ENCODE measurements at regions not wholly inside any gene's neighbourhood (a gene's known extent, or its start where the extent isn't known, plus 50 kb on each side); places are given as distances from the start of the nearest gene placed in this dataset.

- Mint-ChIP-seq H3K27me3 (ENCODE audit: low read depth, unreplicated experiment) (no peaks in the 10 kb centered on the region), H3K27ac (ENCODE audit: unreplicated experiment) (no peak overlapping the region), H3K4me1 (ENCODE audit: low read depth, unreplicated experiment) (peaks cover 4% of the 10 kb centered on the region), H3K36me3 (ENCODE audit: low read depth, unreplicated experiment) (no peaks in the 10 kb centered on the region), H3K4me3 (ENCODE audit: unreplicated experiment) (no peak overlapping the region), H3K9me3 (ENCODE audit: unreplicated experiment) (peaks cover 4% of the 10 kb centered on the region)
- H3K9ac ChIP-seq (ENCODE audit: low read length) = no peak overlapping the region
- no peak overlapping the region for H2AFZ ChIP-seq (ENCODE audit: low read depth, low read length)
- no peaks in the 10 kb centered on the region for H3K9me3 ChIP-seq (ENCODE audit: insufficient read depth, low read depth, low read length)
- TF ChIP-seq EZH2 (IDR thresholded peaks at IDR 0.05; ENCODE audit: insufficient read depth, low read length) (no peak), CTCF (IDR thresholded peaks at IDR 0.05; ENCODE audit: insufficient read depth, low read depth, low read length) (no peak)
- H3K27me3 ChIP-seq (ENCODE audit: insufficient read depth, low read length) = no peaks in the 10 kb centered on the region
- no peaks in the 10 kb centered on the region for H3K79me2 ChIP-seq (ENCODE audit: insufficient read depth, low read length)
- no peak overlapping the region for H3K27ac ChIP-seq (ENCODE audit: low read depth, low read length)
- no peaks in the 10 kb centered on the region for H3K4me1 ChIP-seq (ENCODE audit: insufficient read depth, low read length)
- FAIRE-seq (no peak), DNase-seq (ENCODE audit: low read depth) (no peak)
- H3K4me2 ChIP-seq (ENCODE audit: low read length) = no peak overlapping the region
- H4K20me1 ChIP-seq (ENCODE audit: insufficient read depth, low read length) = no peaks in the 10 kb centered on the region
- no peaks in the 10 kb centered on the region for H3K36me3 ChIP-seq (ENCODE audit: insufficient read depth, low read length)
- no peak overlapping the region for H3K4me3 ChIP-seq (ENCODE audit: insufficient read depth, low read depth, low read length)
Observed at GRCh38 chr2:34242763-34243123, 643.6 kb upstream of the FAM98A start.

GRCh38 chr2:34241905-34242762, 643.0 kb upstream of the FAM98A start:
- Histone ChIP-seq H3K9ac (ENCODE audit: low read length) (no peak overlapping the region), H3K4me1 (ENCODE audit: insufficient read depth, low read length) (no peaks in the 10 kb centered on the region), H3K27ac (ENCODE audit: low read depth, low read length) (no peak overlapping the region), H3K4me2 (ENCODE audit: low read length) (no peak overlapping the region), H3K27me3 (ENCODE audit: insufficient read depth, low read length) (no peaks in the 10 kb centered on the region), H4K20me1 (ENCODE audit: insufficient read depth, low read length) (no peaks in the 10 kb centered on the region), H3K36me3 (ENCODE audit: insufficient read depth, low read length) (no peaks in the 10 kb centered on the region), H3K9me3 (ENCODE audit: insufficient read depth, low read depth, low read length) (no peaks in the 10 kb centered on the region), H3K79me2 (ENCODE audit: insufficient read depth, low read length) (no peaks in the 10 kb centered on the region), H3K4me3 (ENCODE audit: insufficient read depth, low read depth, low read length) (no peak overlapping the region), H2AFZ (ENCODE audit: low read depth, low read length) (no peak overlapping the region)
- H3K36me3 Mint-ChIP-seq (ENCODE audit: low read depth, unreplicated experiment) = no peaks in the 10 kb centered on the region
- no peak overlapping the region for H3K4me3 Mint-ChIP-seq (ENCODE audit: unreplicated experiment)
- peaks cover 4% of the 10 kb centered on the region for H3K9me3 Mint-ChIP-seq (ENCODE audit: unreplicated experiment)
- H3K27ac Mint-ChIP-seq (ENCODE audit: unreplicated experiment) = no peak overlapping the region
- no peak for FAIRE-seq
- no peak for DNase-seq (ENCODE audit: low read depth)
- H3K27me3 Mint-ChIP-seq (ENCODE audit: low read depth, unreplicated experiment) = no peaks in the 10 kb centered on the region
- no peak for TF ChIP-seq EZH2 (IDR thresholded peaks at IDR 0.05; ENCODE audit: insufficient read depth, low read length)
- no peak for TF ChIP-seq CTCF (IDR thresholded peaks at IDR 0.05; ENCODE audit: insufficient read depth, low read depth, low read length)
- H3K4me1 Mint-ChIP-seq (ENCODE audit: low read depth, unreplicated experiment) = peaks cover 4% of the 10 kb centered on the region

GRCh38 chr2:34239511-34239910, 640.4 kb upstream of the FAM98A start:
- H3K4me3 ChIP-seq (ENCODE audit: insufficient read depth, low read depth, low read length) = no peak overlapping the region
- peaks cover 9% of the 10 kb centered on the region for H3K9me3 Mint-ChIP-seq (ENCODE audit: unreplicated experiment)

More at GRCh38 chr2:34239511-34239910, 640.4 kb upstream of the FAM98A start:
- Histone ChIP-seq H2AFZ (ENCODE audit: low read depth, low read length) (no peak overlapping the region), H3K36me3 (ENCODE audit: insufficient read depth, low read length) (no peaks in the 10 kb centered on the region), H3K27ac (ENCODE audit: low read depth, low read length) (no peak overlapping the region), H4K20me1 (ENCODE audit: insufficient read depth, low read length) (no peaks in the 10 kb centered on the region), H3K4me2 (ENCODE audit: low read length) (no peak overlapping the region), H3K4me1 (ENCODE audit: insufficient read depth, low read length) (no peaks in the 10 kb centered on the region), H3K9me3 (ENCODE audit: insufficient read depth, low read depth, low read length) (no peaks in the 10 kb centered on the region), H3K79me2 (ENCODE audit: insufficient read depth, low read length) (no peaks in the 10 kb centered on the region), H3K27me3 (ENCODE audit: insufficient read depth, low read length) (no peaks in the 10 kb centered on the region), H3K9ac (ENCODE audit: low read length) (no peak overlapping the region)
- no peak for FAIRE-seq
- Mint-ChIP-seq H3K27me3 (ENCODE audit: low read depth, unreplicated experiment) (no peaks in the 10 kb centered on the region), H3K27ac (ENCODE audit: unreplicated experiment) (no peak overlapping the region), H3K4me3 (ENCODE audit: unreplicated experiment) (no peak overlapping the region), H3K4me1 (ENCODE audit: low read depth, unreplicated experiment) (peaks cover 4% of the 10 kb centered on the region), H3K36me3 (ENCODE audit: low read depth, unreplicated experiment) (no peaks in the 10 kb centered on the region)
- DNase-seq (ENCODE audit: low read depth) = no peak
- TF ChIP-seq EZH2 (IDR thresholded peaks at IDR 0.05; ENCODE audit: insufficient read depth, low read length) (no peak), CTCF (IDR thresholded peaks at IDR 0.05; ENCODE audit: insufficient read depth, low read depth, low read length) (no peak)
